Osteocyte (in vitro differentiated cells): ENCODE measurements at regions not wholly inside any gene's neighbourhood (a gene's known extent, or its start where the extent isn't known, plus 50 kb on each side); places are given as distances from the start of the nearest gene placed in this dataset.

Experiments
- DNase-seq: peaks from one replicate; pipeline ENCODE4 v3.0.0; 2021; ENCODE audit warnings: mixed read lengths; ENCODE audit not compliant: unreplicated experiment; ENCODE audit errors: extremely low spot score
- H3K27ac Mint-ChIP-seq: one replicate; pipeline ENCODE4 v1.8.0; 2021; ENCODE audit warnings: mild to moderate bottlenecking, mixed read lengths; ENCODE audit not compliant: unreplicated experiment
- H3K27me3 Mint-ChIP-seq: one replicate; pipeline ENCODE4 v1.8.0; 2021; ENCODE audit warnings: mixed read lengths; ENCODE audit not compliant: unreplicated experiment
- H3K36me3 Mint-ChIP-seq: one replicate; pipeline ENCODE4 v1.8.0; 2021; ENCODE audit warnings: mixed read lengths; ENCODE audit not compliant: unreplicated experiment
- H3K4me1 Mint-ChIP-seq: one replicate; pipeline ENCODE4 v1.8.0; 2021; ENCODE audit warnings: mixed read lengths; ENCODE audit not compliant: unreplicated experiment
- H3K4me3 Mint-ChIP-seq: one replicate; pipeline ENCODE4 v1.8.0; 2021; ENCODE audit warnings: mild to moderate bottlenecking, moderate library complexity, mixed read lengths; ENCODE audit not compliant: unreplicated experiment
- H3K9me3 Mint-ChIP-seq: one replicate; pipeline ENCODE4 v1.8.0; 2021; ENCODE audit warnings: mixed read lengths; ENCODE audit not compliant: unreplicated experiment
- CTCF ChIP-seq: fragments of 200-600 bp; sonication (generic); IDR thresholded peaks from 2 replicates; pipeline ENCODE4 v1.5.0; 2021; ENCODE audit warnings: antibody characterized with exemption, mild to moderate bottlenecking, moderate library complexity

DNA sequence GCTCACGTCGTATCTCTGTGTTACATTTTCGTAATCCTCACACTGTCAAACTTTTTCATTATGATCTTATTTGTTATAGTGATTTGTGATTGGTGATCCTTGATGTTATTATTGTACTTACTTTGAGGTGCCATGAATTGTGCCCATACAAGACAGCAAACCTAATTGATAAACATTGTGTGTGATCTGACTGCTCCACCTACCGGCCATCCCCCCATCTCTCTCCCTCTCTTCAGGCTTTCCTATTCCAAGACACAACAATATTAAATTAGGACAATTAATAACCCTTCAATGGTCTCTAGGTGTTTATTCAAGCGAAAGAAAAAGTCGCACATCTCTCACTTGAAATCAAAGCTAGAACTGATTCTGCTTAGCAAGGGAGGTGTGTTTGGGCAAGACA lies 349.3 kb downstream of the RBM26 start:
- no peak overlapping the region for H3K4me3 Mint-ChIP-seq
- H3K27ac Mint-ChIP-seq, result no peak overlapping the region
- H3K9me3 Mint-ChIP-seq, result no peaks in the 10 kb centered on the region
- no peaks in the 10 kb centered on the region for H3K4me1 Mint-ChIP-seq
- DNase-seq, result no peak
- H3K27me3 Mint-ChIP-seq, result no peaks in the 10 kb centered on the region
- H3K36me3 Mint-ChIP-seq, result no peaks in the 10 kb centered on the region
- no peak for TF ChIP-seq CTCF

GRCh38 chr13:79051472-79051871 lies 354.6 kb downstream of the RBM26 start:
- no peak for DNase-seq
- Mint-ChIP-seq H3K9me3 (no peaks in the 10 kb centered on the region), H3K27me3 (no peaks in the 10 kb centered on the region), H3K27ac (no peak overlapping the region), H3K4me1 (no peaks in the 10 kb centered on the region), H3K36me3 (no peaks in the 10 kb centered on the region), H3K4me3 (no peak overlapping the region)
- no peak for TF ChIP-seq CTCF

- Mint-ChIP-seq H3K27ac (no peak overlapping the region), H3K9me3 (no peaks in the 10 kb centered on the region), H3K4me1 (no peaks in the 10 kb centered on the region), H3K36me3 (no peaks in the 10 kb centered on the region), H3K4me3 (no peak overlapping the region), H3K27me3 (peaks cover 3% of the 10 kb centered on the region)
- no peak for TF ChIP-seq CTCF
- DNase-seq, result no peak
Observed at GRCh38 chr13:79044415-79044814, 361.6 kb downstream of the RBM26 start.

GRCh38 chr13:79043208-79043607 lies 362.8 kb downstream of the RBM26 start:
- H3K36me3 Mint-ChIP-seq, result no peaks in the 10 kb centered on the region
- H3K4me1 Mint-ChIP-seq, result no peaks in the 10 kb centered on the region
- H3K9me3 Mint-ChIP-seq, result no peaks in the 10 kb centered on the region
- no peak for TF ChIP-seq CTCF
- H3K27ac Mint-ChIP-seq, result no peak overlapping the region
- no peak overlapping the region for H3K4me3 Mint-ChIP-seq
- peaks cover 3% of the 10 kb centered on the region for H3K27me3 Mint-ChIP-seq
- DNase-seq, result no peak

GRCh38 chr13:79037197-79037596 lies 368.9 kb downstream of the RBM26 start:
- no peak overlapping the region for H3K4me3 Mint-ChIP-seq
- H3K27ac Mint-ChIP-seq, result no peak overlapping the region
- no peak for TF ChIP-seq CTCF
- H3K4me1 Mint-ChIP-seq, result no peaks in the 10 kb centered on the region
- H3K27me3 Mint-ChIP-seq, result no peaks in the 10 kb centered on the region
- DNase-seq, result no peak
- no peaks in the 10 kb centered on the region for H3K9me3 Mint-ChIP-seq
- H3K36me3 Mint-ChIP-seq, result no peaks in the 10 kb centered on the region
